PC-9 (cell line): ENCODE measurements at regions not wholly inside any gene's neighbourhood (a gene's known extent, or its start where the extent isn't known, plus 50 kb on each side); places are given as distances from the start of the nearest gene placed in this dataset.

Experiments
- BruUV-seq: library from RNA; stranded (reverse); fragments of 400-500 nt; replicated peaks from 2 replicates; lab custom pipeline; 2021; lab: Mats Ljungman, UMichigan
- CTCF ChIA-PET: fragments of 300-600 bp; sonication (Branson Sonifier 250); formaldehyde crosslinking; loops from one replicate; lab custom pipeline; 2022; ENCODE audit warnings: antibody characterized with exemption; lab: Charles Lee
- POLR2A ChIA-PET: fragments of 300-600 bp; sonication (Branson Sonifier 250); formaldehyde crosslinking; loops from one replicate; lab custom pipeline; 2022; ENCODE audit warnings: antibody characterized with exemption; ENCODE audit not compliant: unreplicated experiment; lab: Charles Lee
- DNase-seq, 2 experiments: peaks; one replicate each; pipeline versions ENCODE4 v3.0.0 to v3.0.0-alpha.2; 2015 to 2022; ENCODE audit warnings: mixed read lengths in 1 of 2
- H2AFZ ChIP-seq: fragments of 200-600 bp; sonication (generic); 2 replicates; pipeline ENCODE4 v1.8.1; 2017; ENCODE audit warnings: antibody characterized with exemption
- H3F3A ChIP-seq: fragments of 200-600 bp; sonication (generic); 2 replicates; pipeline ENCODE4 v1.8.1; 2017; ENCODE audit warnings: antibody characterized with exemption, mild to moderate bottlenecking, low read depth; ENCODE audit not compliant: insufficient read depth
- H3K27ac ChIP-seq: fragments of 200-600 bp; sonication (generic); 2 replicates; pipeline ENCODE4 v1.6.1; 2016; ENCODE audit warnings: mixed run types
- H3K27me3 ChIP-seq: fragments of 200-600 bp; sonication (generic); 2 replicates; pipeline ENCODE4 v1.6.1; 2016; ENCODE audit warnings: low read depth, mixed run types; ENCODE audit not compliant: insufficient read depth
- H3K36me3 ChIP-seq: fragments of 200-600 bp; sonication (generic); 2 replicates; pipeline ENCODE4 v1.6.1; 2016; ENCODE audit warnings: low read depth, mixed run types
- H3K4me1 ChIP-seq: fragments of 200-600 bp; sonication (generic); replicated peaks from 2 replicates; pipeline ENCODE4 v1.6.1; 2016; ENCODE audit warnings: mixed run types; ENCODE audit not compliant: insufficient read depth
- H3K4me2 ChIP-seq: fragments of 200-600 bp; sonication (generic); 2 replicates; pipeline ENCODE4 v1.6.1; 2017; ENCODE audit warnings: mixed run types
- H3K4me3 ChIP-seq: fragments of 200-600 bp; sonication (generic); 2 replicates; pipeline ENCODE4 v1.6.1; 2016; ENCODE audit warnings: mixed run types
- H3K79me2 ChIP-seq: fragments of 200-600 bp; sonication (generic); 2 replicates; pipeline ENCODE4 v1.6.1; 2017; ENCODE audit warnings: low read depth, mixed run types
- H3K9me2 ChIP-seq: fragments of 200-600 bp; sonication (generic); 2 replicates; pipeline ENCODE4 v1.8.1; 2017; ENCODE audit warnings: mild to moderate bottlenecking; ENCODE audit not compliant: insufficient read depth
- H3K9me3 ChIP-seq: fragments of 200-600 bp; sonication (generic); 2 replicates; pipeline ENCODE4 v1.8.1; 2016; ENCODE audit warnings: low read depth; ENCODE audit not compliant: insufficient read depth
- H4K20me1 ChIP-seq: fragments of 200-600 bp; sonication (generic); 2 replicates; pipeline ENCODE4 v1.8.1; 2017; ENCODE audit not compliant: insufficient read depth
- CTCF ChIP-seq: fragments of 200-600 bp; sonication (generic); conservative IDR thresholded peaks from 2 replicates; pipeline ENCODE4 v1.6.1; 2017; ENCODE audit warnings: mixed run types, antibody characterized with exemption, mild to moderate bottlenecking, moderate library complexity
- EZH2 ChIP-seq: fragments of 200-600 bp; sonication (generic); IDR thresholded peaks from 2 replicates; pipeline ENCODE4 v1.8.0; 2017; ENCODE audit warnings: antibody characterized with exemption, low read depth
- intact Hi-C: fragments of 100-400 bp; cut with micrococcal nuclease; formaldehyde crosslinking; loops from one replicate; pipeline ENCODE4 v1.10.0; 2022; ENCODE audit not compliant: unreplicated experiment

- H3K4me3 ChIP-seq, result no peak overlapping the region
- POLR2A ChIA-PET, result no interaction called here
- H3K27ac ChIP-seq, result no peak overlapping the region
- no peak for TF ChIP-seq CTCF
- no peak for TF ChIP-seq EZH2
- DNase-seq, result no peak
- H3F3A ChIP-seq, result no peaks in the 10 kb centered on the region
- H3K4me2 ChIP-seq, result no peak overlapping the region
- no peaks in the 10 kb centered on the region for H3K27me3 ChIP-seq
- H3K9me3 ChIP-seq, result no peaks in the 10 kb centered on the region
- no peaks in the 10 kb centered on the region for H3K79me2 ChIP-seq
- CTCF ChIA-PET, result no interaction called here
- H3K9me2 ChIP-seq, result no peaks in the 10 kb centered on the region
- no peak overlapping the region for H2AFZ ChIP-seq
- no TSS peak for BruUV-seq
- H3K4me1 ChIP-seq, result no peaks in the 10 kb centered on the region
- H4K20me1 ChIP-seq, result no peaks in the 10 kb centered on the region
- intact Hi-C loops, result no loop called here
- H3K36me3 ChIP-seq, result no peaks in the 10 kb centered on the region
Observed at GRCh38 chr13:72208112-72208645, 341.2 kb upstream of the DACH1 start.

- Histone ChIP-seq H4K20me1 (no peaks in the 10 kb centered on the region), H3K27me3 (no peaks in the 10 kb centered on the region), H3K27ac (no peak overlapping the region), H3K79me2 (no peaks in the 10 kb centered on the region), H3K9me3 (no peaks in the 10 kb centered on the region), H3K4me1 (no peaks in the 10 kb centered on the region), H3K4me2 (no peak overlapping the region), H3K36me3 (no peaks in the 10 kb centered on the region), H3F3A (no peaks in the 10 kb centered on the region), H3K9me2 (no peaks in the 10 kb centered on the region), H3K4me3 (no peak overlapping the region), H2AFZ (no peak overlapping the region)
- peak in 1 of 2 experiments; percentile 12 for DNase-seq
- ChIA-PET CTCF (no interaction called here), POLR2A (no interaction called here)
- intact Hi-C loops, result no loop called here
- no peak for TF ChIP-seq EZH2
- TF ChIP-seq CTCF, result no peak
- no TSS peak for BruUV-seq
Observed at GRCh38 chr13:72205773-72206172, 338.8 kb upstream of the DACH1 start.

GRCh38 chr13:72204291-72204690, 337.3 kb upstream of the DACH1 start:
- Histone ChIP-seq H3K9me2 (no peaks in the 10 kb centered on the region), H3F3A (no peaks in the 10 kb centered on the region), H3K4me2 (no peak overlapping the region), H3K27me3 (no peaks in the 10 kb centered on the region), H3K4me1 (no peaks in the 10 kb centered on the region), H3K36me3 (no peaks in the 10 kb centered on the region), H2AFZ (no peak overlapping the region), H3K79me2 (no peaks in the 10 kb centered on the region), H3K9me3 (no peaks in the 10 kb centered on the region), H4K20me1 (no peaks in the 10 kb centered on the region), H3K4me3 (no peak overlapping the region), H3K27ac (no peak overlapping the region)
- ChIA-PET POLR2A (no interaction called here), CTCF (interaction anchor here (0.5 kb wide), 1 partner anchor 15 kb away, joined by 10 read pairs; no protein-coding TSS in a partner anchor)
- BruUV-seq, result no TSS peak
- intact Hi-C loops, result no loop called here
- no peak for TF ChIP-seq EZH2
- TF ChIP-seq CTCF, result no peak
- peak in 1 of 2 experiments; percentile 18 for DNase-seq
